ENCODE measurements at regions not wholly inside any gene's neighbourhood (a gene's known extent, or its start where the extent isn't known, plus 50 kb on each side); places are given as distances from the start of the nearest gene placed in this dataset.

DNA sequence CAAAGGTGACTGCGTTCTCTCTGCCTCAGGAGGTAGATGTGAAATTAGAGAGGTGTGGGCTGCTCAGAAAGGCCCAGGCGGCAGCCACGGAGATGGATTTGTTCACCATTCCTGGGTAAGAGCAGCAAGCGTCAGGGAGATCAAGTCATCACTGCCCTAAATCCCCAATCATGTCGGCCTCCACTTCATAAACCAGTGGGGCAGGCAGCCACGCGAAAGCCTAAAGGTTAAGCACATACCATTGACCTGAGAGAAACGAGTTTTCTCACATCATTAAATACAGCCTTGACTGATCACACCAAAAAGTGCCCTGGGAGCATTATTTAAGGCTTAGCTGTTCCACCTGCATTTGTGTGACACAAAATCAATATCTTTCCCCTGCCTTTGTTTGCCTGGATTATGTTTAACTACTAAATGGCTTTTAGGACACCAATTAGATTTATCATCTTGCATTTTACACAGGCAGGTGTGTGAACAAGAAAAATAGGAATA, 50.7 kb upstream of the FOXB1 start:
- H3K9me3 ChIP-seq (ENCODE audit: insufficient read depth, low read length, severe bottlenecking): peaks cover 10% of the 10 kb centered on the region
- H3K36me3 ChIP-seq (ENCODE audit: insufficient read depth, low read length): no peaks in the 10 kb centered on the region
- no peaks in the 10 kb centered on the region for H4K20me1 ChIP-seq (ENCODE audit: insufficient read depth, low read length)
- no peak overlapping the region; the same call in 1 of the 2 replicates for H2AFZ ChIP-seq (ENCODE audit: low read depth, low read length)
- peaks cover 4% of the 10 kb centered on the region for H3K4me1 ChIP-seq (ENCODE audit: insufficient read depth, low read length)
- ATAC-seq (ENCODE audit: insufficient read depth, low read depth): no peak
- no peak overlapping the region for H3K9ac ChIP-seq (ENCODE audit: low read depth, low read length)
- H3K4me2 ChIP-seq (ENCODE audit: insufficient read depth, low read length): no peak overlapping the region
- H3K27ac ChIP-seq (ENCODE audit: low read length): no peak overlapping the region
- no peak for TF ChIP-seq EZH2 (IDR thresholded peaks at IDR 0.05; ENCODE audit: borderline replicate concordance, low read depth, low read length, severe bottlenecking)
- TF ChIP-seq, protein P1, sequence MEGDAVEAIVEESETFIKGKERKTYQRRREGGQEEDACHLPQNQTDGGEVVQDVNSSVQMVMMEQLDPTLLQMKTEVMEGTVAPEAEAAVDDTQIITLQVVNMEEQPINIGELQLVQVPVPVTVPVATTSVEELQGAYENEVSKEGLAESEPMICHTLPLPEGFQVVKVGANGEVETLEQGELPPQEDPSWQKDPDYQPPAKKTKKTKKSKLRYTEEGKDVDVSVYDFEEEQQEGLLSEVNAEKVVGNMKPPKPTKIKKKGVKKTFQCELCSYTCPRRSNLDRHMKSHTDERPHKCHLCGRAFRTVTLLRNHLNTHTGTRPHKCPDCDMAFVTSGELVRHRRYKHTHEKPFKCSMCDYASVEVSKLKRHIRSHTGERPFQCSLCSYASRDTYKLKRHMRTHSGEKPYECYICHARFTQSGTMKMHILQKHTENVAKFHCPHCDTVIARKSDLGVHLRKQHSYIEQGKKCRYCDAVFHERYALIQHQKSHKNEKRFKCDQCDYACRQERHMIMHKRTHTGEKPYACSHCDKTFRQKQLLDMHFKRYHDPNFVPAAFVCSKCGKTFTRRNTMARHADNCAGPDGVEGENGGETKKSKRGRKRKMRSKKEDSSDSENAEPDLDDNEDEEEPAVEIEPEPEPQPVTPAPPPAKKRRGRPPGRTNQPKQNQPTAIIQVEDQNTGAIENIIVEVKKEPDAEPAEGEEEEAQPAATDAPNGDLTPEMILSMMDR (IDR thresholded peaks at IDR 0.05; ENCODE audit: borderline replicate concordance, extremely low read depth, low read length, poor library complexity, severe bottlenecking): no peak
- no peaks in the 10 kb centered on the region for H3K79me2 ChIP-seq (ENCODE audit: insufficient read depth, low read length)
- no peak for DNase-seq
- H3K4me3 ChIP-seq (ENCODE audit: low read depth in 1 of 2, low read length in 2 of 2): no peak overlapping the region
- H3K27me3 ChIP-seq (ENCODE audit: insufficient read depth, low read length, poor library complexity): no peaks in the 10 kb centered on the region

- ATAC-seq (ENCODE audit: insufficient read depth, low read depth): no peak
- Histone ChIP-seq H3K9me3 (ENCODE audit: insufficient read depth, low read length, severe bottlenecking) (peaks cover 5% of the 10 kb centered on the region), H3K27ac (ENCODE audit: low read length) (no peak overlapping the region), H2AFZ (ENCODE audit: low read depth, low read length) (no peak overlapping the region; the same call in 1 of the 2 replicates), H3K9ac (ENCODE audit: low read depth, low read length) (no peak overlapping the region), H4K20me1 (ENCODE audit: insufficient read depth, low read length) (no peaks in the 10 kb centered on the region), H3K27me3 (ENCODE audit: insufficient read depth, low read length, poor library complexity) (no peaks in the 10 kb centered on the region), H3K36me3 (ENCODE audit: insufficient read depth, low read length) (no peaks in the 10 kb centered on the region), H3K79me2 (ENCODE audit: insufficient read depth, low read length) (no peaks in the 10 kb centered on the region), H3K4me1 (ENCODE audit: insufficient read depth, low read length) (no peaks in the 10 kb centered on the region), H3K4me2 (ENCODE audit: insufficient read depth, low read length) (no peak overlapping the region), H3K4me3 (ENCODE audit: low read depth in 1 of 2, low read length in 2 of 2) (no peak overlapping the region)
- DNase-seq: no peak
- no peak for TF ChIP-seq EZH2 (IDR thresholded peaks at IDR 0.05; ENCODE audit: borderline replicate concordance, low read depth, low read length, severe bottlenecking)
- TF ChIP-seq, protein P1 (IDR thresholded peaks at IDR 0.05; ENCODE audit: borderline replicate concordance, extremely low read depth, low read length, poor library complexity, severe bottlenecking): no peak
Observed at GRCh38 chr15:59952960-59953359, 51.2 kb upstream of the FOXB1 start.

DNA sequence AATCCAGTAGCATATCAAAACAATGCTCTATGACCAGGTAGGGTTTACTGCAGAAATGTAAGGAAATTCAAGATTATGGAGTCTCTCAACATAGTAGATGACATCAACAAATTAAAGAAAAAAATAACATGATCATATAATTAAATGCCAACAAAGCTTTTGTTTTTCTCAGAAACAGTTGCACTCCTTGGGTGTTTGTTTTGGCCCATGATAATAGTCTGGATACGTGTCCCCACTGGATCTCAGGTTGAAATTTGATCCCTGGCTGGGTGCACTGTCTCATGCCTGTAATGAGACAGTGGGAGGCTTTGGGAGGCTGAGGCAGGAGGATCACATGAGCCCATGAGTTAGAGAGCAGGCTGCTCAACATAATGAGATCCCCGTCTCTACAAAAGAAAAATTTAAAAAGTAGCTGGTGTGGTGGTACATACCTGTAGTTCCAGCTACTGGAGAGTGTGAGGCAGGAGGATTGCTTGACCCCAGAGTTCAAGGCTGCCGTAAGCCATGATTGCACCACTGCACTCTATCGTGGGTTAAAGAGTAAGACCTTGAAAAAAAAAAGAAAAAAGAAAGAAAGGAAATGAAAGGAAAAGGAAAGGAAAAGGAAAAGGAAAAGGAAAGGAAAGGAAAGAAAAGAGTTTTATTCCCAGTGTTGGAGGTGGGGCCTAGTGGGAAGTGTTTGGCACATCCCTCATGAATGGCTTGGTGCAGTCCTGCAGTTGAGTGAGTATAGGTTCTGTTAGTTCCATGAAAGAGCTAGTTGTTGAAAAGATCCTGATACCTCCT, 53.3 kb upstream of the FOXB1 start:
- TF ChIP-seq, protein P1 (IDR thresholded peaks at IDR 0.05; ENCODE audit: borderline replicate concordance, extremely low read depth, low read length, poor library complexity, severe bottlenecking): no peak
- no peak for TF ChIP-seq EZH2 (IDR thresholded peaks at IDR 0.05; ENCODE audit: borderline replicate concordance, low read depth, low read length, severe bottlenecking)
- no peak overlapping the region for H3K9ac ChIP-seq (ENCODE audit: low read depth, low read length)
- H3K27ac ChIP-seq (ENCODE audit: low read length): no peak overlapping the region
- no peaks in the 10 kb centered on the region for H3K9me3 ChIP-seq (ENCODE audit: insufficient read depth, low read length, severe bottlenecking)
- no peak overlapping the region for H3K4me2 ChIP-seq (ENCODE audit: insufficient read depth, low read length)
- no peaks in the 10 kb centered on the region for H3K27me3 ChIP-seq (ENCODE audit: insufficient read depth, low read length, poor library complexity)
- H3K36me3 ChIP-seq (ENCODE audit: insufficient read depth, low read length): no peaks in the 10 kb centered on the region
- H4K20me1 ChIP-seq (ENCODE audit: insufficient read depth, low read length): no peaks in the 10 kb centered on the region
- H3K4me3 ChIP-seq (ENCODE audit: low read depth in 1 of 2, low read length in 2 of 2): no peak overlapping the region
- no peaks in the 10 kb centered on the region for H3K4me1 ChIP-seq (ENCODE audit: insufficient read depth, low read length)
- H2AFZ ChIP-seq (ENCODE audit: low read depth, low read length): no peak overlapping the region
- DNase-seq: no peak
- no peaks in the 10 kb centered on the region for H3K79me2 ChIP-seq (ENCODE audit: insufficient read depth, low read length)
- ATAC-seq (ENCODE audit: insufficient read depth, low read depth): no peak
